GM10266 (cell line): ENCODE measurements at regions not wholly inside any gene's neighbourhood (a gene's known extent, or its start where the extent isn't known, plus 50 kb on each side); places are given as distances from the start of the nearest gene placed in this dataset.

ENCODE experiments used
- DNase-seq: peaks from one replicate; pipeline ENCODE4 v3.0.0; 2012; ENCODE audit errors: extremely low spot score
- CTCF ChIP-seq: IDR thresholded peaks from 2 replicates; pipeline ENCODE4 v1.5.1; 2012; ENCODE audit warnings: mild to moderate bottlenecking, low read depth; ENCODE audit not compliant: control insufficient read depth, insufficient read depth; ENCODE audit errors: missing control alignments

DNA sequence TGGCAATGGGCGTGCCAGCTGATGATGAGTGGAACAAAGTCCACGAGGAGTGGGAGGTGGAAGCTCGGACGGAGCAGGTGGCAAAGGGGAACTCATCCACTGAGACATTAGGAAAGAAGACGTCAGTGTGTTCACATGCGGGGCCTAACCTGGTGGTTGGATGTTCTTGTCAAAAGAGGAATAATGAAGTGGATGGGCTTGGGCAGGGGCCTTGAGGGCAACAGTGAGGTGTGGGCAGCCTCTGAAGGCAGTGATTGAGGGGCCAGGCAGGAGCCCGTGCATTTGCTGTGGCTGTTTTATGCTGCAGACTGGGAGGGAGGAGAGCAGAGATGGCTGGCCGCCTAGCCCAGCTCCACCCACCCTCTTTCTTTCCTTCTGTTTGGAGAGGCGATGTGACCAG lies 74.5 kb downstream of the LRRC30 start:
- no peak for DNase-seq
- no peak for TF ChIP-seq CTCF

DNA sequence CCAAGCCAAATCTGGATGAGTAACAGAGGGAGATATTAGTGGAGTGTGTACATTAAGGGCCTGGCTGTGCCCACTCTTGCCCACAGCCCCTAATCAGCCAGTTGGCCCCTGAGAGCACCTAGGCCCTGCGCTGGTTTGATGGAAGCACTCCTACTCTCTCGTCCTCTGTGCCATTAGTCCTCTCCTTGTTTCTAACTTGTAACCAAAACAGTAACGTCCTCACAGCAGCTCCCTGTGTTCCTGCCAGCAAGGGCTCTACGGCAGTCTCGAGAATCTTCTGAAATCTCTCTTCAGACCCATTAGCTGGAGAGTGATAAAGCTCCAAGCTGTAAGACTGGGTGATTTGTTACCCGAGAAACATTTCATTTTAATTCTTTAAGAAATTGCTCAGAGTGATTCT lies 76.1 kb downstream of the LRRC30 start:
- no peak for DNase-seq
- no peak for TF ChIP-seq CTCF

DNA sequence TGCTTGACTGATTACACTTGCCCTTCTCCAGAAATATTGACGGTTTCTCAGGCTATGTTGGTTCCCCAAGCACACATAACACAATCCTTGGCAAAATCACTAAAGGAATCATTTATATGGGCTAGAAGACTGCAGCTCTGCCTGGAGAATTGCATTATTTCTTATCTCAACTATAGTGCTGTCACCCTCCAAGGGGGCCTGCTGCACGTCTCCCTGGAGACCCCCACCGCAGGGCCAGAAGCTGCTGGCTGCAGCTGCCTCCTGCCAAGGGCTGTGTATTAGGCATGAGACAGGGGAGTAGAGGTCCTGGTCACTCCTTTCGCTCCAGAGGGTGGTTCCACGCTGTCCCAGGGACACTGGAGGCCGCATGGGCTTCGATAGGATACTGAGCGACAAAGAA lies 76.6 kb downstream of the LRRC30 start:
- TF ChIP-seq CTCF, result no peak
- no peak for DNase-seq

DNA sequence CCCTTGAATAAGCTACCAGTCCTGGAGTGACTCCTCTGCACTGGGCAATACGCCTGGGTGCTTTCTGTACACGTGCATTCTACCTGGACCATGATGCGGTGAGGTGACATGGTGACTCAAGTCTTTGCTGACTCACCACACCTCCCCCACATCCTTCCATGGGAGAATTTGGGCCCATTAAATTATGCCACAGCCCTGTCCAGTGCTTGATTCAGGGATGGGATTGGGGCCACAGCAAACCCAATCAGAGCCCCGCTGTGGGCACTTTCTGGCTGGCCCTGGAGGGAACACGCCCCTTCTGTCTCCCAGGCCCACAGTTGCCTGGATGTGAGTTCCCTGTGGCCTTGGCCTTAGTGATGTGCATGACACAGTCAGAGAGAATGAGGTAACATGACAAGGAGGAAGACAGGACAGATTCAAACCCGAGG lies 86.9 kb downstream of the LRRC30 start:
- no peak for TF ChIP-seq CTCF
- DNase-seq, result no peak

DNA sequence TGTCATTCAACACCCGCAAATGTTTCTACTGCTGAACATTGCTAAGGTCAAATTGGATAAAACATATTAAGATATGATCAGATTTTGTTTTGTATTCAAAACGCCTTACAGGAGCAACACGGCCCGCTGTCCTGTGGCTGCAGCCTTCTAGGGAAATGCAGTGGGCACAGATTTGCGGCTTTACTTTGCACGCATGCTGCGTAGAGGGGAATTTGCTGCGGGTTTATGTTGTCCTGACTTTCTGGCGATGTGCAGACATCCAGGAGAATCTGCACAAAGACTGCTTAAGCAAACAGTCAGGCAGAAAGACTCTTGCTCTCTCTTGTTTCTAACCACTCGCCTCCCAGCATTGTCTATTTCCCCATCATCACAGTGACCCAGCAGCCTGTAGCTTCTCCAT lies 88.3 kb downstream of the LRRC30 start:
- DNase-seq, result no peak
- TF ChIP-seq CTCF, result no peak

DNA sequence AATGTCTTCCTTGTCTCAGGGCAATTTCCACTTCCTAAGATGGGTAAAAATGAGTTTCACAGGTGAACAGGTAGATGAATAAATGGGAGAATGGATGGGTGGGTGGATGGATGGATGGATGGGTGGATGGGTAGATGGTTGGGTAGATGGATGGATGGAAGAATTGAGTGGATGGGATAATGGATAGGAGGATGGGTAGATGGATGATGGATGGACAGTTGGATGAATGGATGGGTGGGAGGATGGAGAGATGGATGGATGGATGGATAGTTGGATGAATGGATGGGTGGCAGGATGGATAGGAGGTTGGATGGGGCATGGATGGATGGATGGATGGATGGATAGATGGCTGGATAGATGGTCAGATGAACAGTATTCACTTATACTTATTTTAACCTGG lies 90.9 kb downstream of the LRRC30 start:
- no peak for DNase-seq
- no peak for TF ChIP-seq CTCF

DNA sequence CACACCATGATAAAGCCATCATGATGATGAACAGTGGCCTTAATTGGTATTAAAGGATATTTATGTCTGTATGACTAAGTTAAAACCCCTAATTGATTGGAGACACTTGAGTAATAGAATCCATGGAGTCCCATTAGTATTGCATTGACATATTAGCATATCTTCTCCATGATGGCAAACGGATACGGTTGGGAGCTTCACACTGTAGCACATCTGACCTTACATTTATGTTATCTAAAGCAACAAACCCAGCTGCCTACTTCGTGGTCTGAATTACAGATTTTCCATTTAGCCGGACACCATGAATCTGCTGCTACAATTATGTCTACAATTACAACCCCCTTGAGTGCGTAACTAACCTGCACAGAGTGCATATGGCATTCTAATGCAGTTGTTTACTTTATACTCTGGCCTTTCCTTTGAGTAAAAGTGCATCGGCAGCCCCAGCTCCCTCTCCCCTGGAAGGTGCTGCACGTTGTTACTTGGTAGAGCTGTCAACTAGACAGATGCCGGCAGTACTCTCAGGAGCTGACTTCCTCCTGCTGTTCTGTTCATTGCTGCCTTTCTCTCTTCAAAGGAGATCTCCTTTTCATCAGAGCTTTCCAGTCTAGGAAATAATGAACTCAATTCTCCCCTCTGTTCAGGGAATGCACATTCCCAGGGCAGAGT lies 92.1 kb downstream of the LRRC30 start:
- no peak for DNase-seq
- no peak for TF ChIP-seq CTCF
